Adipocyte (in vitro differentiated cells): ENCODE measurements at regions not wholly inside any gene's neighbourhood (a gene's known extent, or its start where the extent isn't known, plus 50 kb on each side); places are given as distances from the start of the nearest gene placed in this dataset.

Source experiments
- DNase-seq: peaks from one replicate; pipeline ENCODE4 v3.0.0-alpha.2; 2015; ENCODE audit warnings: low read depth
- H3K27me3 ChIP-seq: replicated peaks from 2 replicates; pipeline ENCODE4 v1.7.0; 2013; ENCODE audit warnings: mild to moderate bottlenecking, low read length, moderate library complexity; ENCODE audit not compliant: control insufficient read depth, insufficient read depth
- H3K36me3 ChIP-seq: 2 replicates; pipeline ENCODE4 v1.7.0; 2013; ENCODE audit warnings: low read length, mild to moderate bottlenecking, moderate library complexity; ENCODE audit not compliant: control insufficient read depth, insufficient read depth, severe bottlenecking
- H3K4me1 ChIP-seq: 2 replicates; pipeline ENCODE4 v1.7.0; 2013; ENCODE audit warnings: mild to moderate bottlenecking, low read length, moderate library complexity; ENCODE audit not compliant: control insufficient read depth, insufficient read depth
- H3K4me3 ChIP-seq: 2 replicates; pipeline ENCODE4 v1.7.0; 2013; ENCODE audit warnings: mild to moderate bottlenecking, low read length, moderate library complexity
- H3K9ac ChIP-seq: 2 replicates; pipeline ENCODE4 v1.7.0; 2013; ENCODE audit warnings: mild to moderate bottlenecking, low read length, moderate library complexity
- H3K9me3 ChIP-seq: 2 replicates; pipeline ENCODE4 v1.7.0; 2013; ENCODE audit warnings: mild to moderate bottlenecking, low read length, moderate library complexity; ENCODE audit not compliant: control insufficient read depth

DNA sequence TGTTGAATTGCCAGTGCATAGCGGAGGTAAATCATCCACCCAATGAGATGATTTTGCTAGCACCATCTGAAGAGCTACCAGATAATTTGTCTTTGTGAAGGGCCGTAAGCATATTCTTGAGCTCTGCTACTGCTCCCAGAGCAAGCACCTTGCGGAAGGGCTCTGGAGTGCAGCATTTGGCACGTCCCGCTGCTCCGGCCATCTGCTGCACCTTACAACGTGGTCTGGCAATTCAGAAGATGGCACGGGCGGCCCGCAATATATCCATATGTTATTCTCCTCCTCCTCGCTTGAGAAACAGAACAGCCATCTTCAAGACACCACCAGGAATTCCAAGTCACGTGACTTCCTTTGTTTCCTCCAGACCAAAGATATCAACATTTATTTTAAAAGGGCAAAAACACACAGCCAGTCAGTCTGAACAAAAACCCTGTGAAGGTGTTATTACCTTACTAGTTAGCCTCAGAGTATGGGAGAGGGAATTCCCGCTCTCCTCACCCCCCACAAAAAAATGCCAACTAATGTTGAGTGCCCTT, 1095.7 kb upstream of the TENM3 start:
- no peaks in the 10 kb centered on the region for H3K9me3 ChIP-seq
- no peak overlapping the region for H3K4me3 ChIP-seq
- no peak for DNase-seq
- H3K9ac ChIP-seq, result no peak overlapping the region
- H3K4me1 ChIP-seq, result no peaks in the 10 kb centered on the region
- no peaks in the 10 kb centered on the region for H3K27me3 ChIP-seq
- H3K36me3 ChIP-seq, result no peaks in the 10 kb centered on the region

DNA sequence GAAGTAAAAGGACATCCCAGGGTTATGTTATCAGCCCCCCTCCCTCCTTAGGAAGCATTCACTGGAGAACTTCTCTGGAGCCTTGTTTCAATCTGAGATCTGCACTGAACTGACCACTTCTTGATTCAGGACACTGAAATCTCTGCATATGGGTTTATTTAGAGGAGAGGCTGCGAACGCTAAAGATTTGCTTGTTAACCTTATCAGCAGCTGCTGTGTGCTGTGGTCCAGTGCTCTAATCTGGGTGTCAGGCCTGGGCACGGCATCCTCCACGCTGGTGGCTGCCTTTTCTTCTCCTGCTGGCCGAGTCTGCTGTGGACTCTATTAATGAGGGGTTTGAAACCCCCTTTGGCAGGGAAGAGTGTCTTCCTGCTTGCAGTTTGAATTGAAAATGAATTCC, 1094.7 kb upstream of the TENM3 start:
- Histone ChIP-seq H3K9ac (no peak overlapping the region), H3K27me3 (no peaks in the 10 kb centered on the region), H3K4me3 (no peak overlapping the region), H3K36me3 (no peaks in the 10 kb centered on the region), H3K9me3 (no peaks in the 10 kb centered on the region), H3K4me1 (no peaks in the 10 kb centered on the region)
- no peak for DNase-seq

DNA sequence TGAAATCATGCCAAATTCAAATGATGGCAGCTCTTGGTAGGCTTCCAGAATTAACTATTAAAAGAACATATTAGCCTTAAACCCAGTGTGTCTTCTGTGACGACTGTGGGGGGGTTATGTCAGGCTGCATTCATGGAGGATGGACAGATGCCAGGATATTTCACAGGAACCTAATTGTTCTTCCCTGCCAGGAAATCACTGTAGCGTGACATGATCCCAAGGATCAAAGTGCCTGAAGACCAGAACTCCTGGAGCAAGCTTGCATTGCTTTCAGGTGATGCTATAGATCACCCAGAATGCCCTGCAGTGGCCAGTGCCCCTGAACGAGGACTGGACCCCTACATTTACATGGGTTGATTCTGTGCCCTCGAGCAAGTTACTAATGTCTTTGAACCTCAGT, 1093.0 kb upstream of the TENM3 start:
- H3K27me3 ChIP-seq, result no peaks in the 10 kb centered on the region
- no peaks in the 10 kb centered on the region for H3K36me3 ChIP-seq
- no peak for DNase-seq
- no peaks in the 10 kb centered on the region for H3K9me3 ChIP-seq
- H3K4me1 ChIP-seq, result no peaks in the 10 kb centered on the region
- no peak overlapping the region for H3K9ac ChIP-seq
- H3K4me3 ChIP-seq, result no peak overlapping the region

- Histone ChIP-seq H3K36me3 (no peaks in the 10 kb centered on the region), H3K27me3 (no peaks in the 10 kb centered on the region), H3K4me3 (no peak overlapping the region), H3K4me1 (no peaks in the 10 kb centered on the region), H3K9me3 (no peaks in the 10 kb centered on the region), H3K9ac (no peak overlapping the region)
- DNase-seq, result no peak
Measured at GRCh38 chr4:181151856-181152255, 1091.3 kb upstream of the TENM3 start.

- Histone ChIP-seq H3K4me3 (no peak overlapping the region), H3K4me1 (no peaks in the 10 kb centered on the region), H3K36me3 (no peaks in the 10 kb centered on the region), H3K9me3 (no peaks in the 10 kb centered on the region), H3K27me3 (peaks cover 2% of the 10 kb centered on the region), H3K9ac (no peak overlapping the region)
- DNase-seq, result no peak
Measured at GRCh38 chr4:181157647-181158046, 1085.6 kb upstream of the TENM3 start.

DNA sequence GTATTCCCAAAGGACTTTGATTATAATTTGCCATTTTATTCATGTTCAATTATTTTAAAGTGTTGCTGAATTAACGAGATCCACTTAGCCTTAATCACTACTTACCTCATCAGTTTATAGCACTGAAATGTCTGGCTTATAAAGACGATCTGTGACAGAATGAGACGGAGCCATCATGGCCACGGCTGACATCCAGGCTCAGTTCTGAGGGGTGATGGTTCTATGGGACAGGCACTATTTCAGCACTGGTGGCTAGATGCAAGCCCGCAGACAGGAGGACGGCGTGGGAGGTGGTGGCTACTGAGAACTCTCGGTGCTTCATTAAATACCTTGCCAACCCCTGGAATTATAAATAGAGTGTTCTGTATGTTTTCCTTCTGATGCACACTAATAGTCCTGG, 1084.2 kb upstream of the TENM3 start:
- DNase-seq, result no peak
- H3K27me3 ChIP-seq, result peaks cover 2% of the 10 kb centered on the region
- H3K9me3 ChIP-seq, result no peaks in the 10 kb centered on the region
- H3K36me3 ChIP-seq, result no peaks in the 10 kb centered on the region
- H3K9ac ChIP-seq, result no peak overlapping the region
- H3K4me1 ChIP-seq, result no peaks in the 10 kb centered on the region
- no peak overlapping the region for H3K4me3 ChIP-seq

DNA sequence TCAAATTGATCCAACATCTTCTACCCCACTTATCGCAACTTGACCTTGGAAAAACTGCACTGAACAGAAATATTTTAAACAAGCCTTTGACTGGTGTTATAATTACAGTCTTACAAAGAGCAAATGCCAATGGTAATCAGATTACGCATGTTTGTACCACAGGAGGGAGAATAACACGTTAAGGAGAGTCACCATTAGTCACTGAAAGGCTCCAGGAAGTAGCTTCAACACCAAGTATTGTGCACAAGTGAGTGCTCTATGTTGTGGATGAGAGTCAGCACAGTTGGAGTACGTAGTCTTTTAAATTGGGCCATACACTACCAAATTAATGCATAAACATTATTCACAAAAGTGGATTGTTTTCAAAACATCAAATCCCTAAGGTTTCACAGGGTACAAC, 1081.5 kb upstream of the TENM3 start:
- Histone ChIP-seq H3K36me3 (no peaks in the 10 kb centered on the region), H3K9me3 (no peaks in the 10 kb centered on the region), H3K4me1 (no peaks in the 10 kb centered on the region), H3K4me3 (no peak overlapping the region), H3K27me3 (peaks cover 2% of the 10 kb centered on the region), H3K9ac (no peak overlapping the region)
- DNase-seq, result no peak

DNA sequence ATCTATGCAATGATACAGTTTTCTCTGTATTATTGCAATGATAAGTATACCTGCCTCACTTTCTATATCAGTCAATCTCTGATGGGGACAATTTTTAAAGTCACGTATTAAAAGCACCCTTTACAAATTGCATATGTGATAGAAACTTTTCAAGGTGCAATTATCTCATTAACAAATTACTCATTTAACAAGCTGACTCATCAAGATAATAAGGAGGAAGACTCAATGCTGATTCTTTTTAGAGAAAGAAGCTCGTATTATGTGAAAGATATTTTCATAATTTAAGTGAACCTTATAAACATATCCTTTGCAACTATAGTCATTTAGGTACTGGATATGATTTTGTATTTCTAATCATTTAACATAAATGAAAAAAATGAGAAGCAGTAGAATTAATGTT, 1080.9 kb upstream of the TENM3 start:
- no peaks in the 10 kb centered on the region for H3K36me3 ChIP-seq
- DNase-seq, result no peak
- no peak overlapping the region for H3K4me3 ChIP-seq
- H3K27me3 ChIP-seq, result peaks cover 2% of the 10 kb centered on the region
- H3K9ac ChIP-seq, result no peak overlapping the region
- H3K4me1 ChIP-seq, result no peaks in the 10 kb centered on the region
- H3K9me3 ChIP-seq, result no peaks in the 10 kb centered on the region

DNA sequence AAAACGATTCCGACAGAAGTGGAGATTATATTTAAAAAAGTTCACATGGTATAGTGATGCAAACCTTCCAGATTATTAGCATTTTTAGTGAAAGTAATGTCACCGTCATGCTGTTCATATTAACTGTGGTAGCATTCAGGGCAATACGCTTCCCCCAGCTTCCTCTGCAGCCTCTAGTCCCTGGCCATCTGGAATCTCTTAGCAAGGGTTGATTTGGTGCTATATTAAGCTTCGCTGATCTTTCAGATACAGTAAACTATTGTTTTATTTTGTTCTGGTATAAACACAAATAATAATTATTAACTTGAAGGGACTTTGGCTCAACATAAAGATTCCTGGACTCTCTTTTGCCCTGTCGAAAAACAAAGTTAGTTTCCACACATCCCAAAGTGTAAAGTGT, 1080.5 kb upstream of the TENM3 start:
- peaks cover 2% of the 10 kb centered on the region for H3K27me3 ChIP-seq
- no peak overlapping the region for H3K9ac ChIP-seq
- H3K36me3 ChIP-seq, result no peaks in the 10 kb centered on the region
- no peak overlapping the region for H3K4me3 ChIP-seq
- no peak for DNase-seq
- no peaks in the 10 kb centered on the region for H3K4me1 ChIP-seq
- H3K9me3 ChIP-seq, result no peaks in the 10 kb centered on the region

GRCh38 chr4:181166742-181167399, 1076.3 kb upstream of the TENM3 start:
- Histone ChIP-seq H3K4me1 (no peaks in the 10 kb centered on the region), H3K36me3 (no peaks in the 10 kb centered on the region), H3K9me3 (peaks cover 6% of the 10 kb centered on the region), H3K4me3 (no peak overlapping the region), H3K9ac (no peak overlapping the region), H3K27me3 (no peaks in the 10 kb centered on the region)
- no peak for DNase-seq

DNA sequence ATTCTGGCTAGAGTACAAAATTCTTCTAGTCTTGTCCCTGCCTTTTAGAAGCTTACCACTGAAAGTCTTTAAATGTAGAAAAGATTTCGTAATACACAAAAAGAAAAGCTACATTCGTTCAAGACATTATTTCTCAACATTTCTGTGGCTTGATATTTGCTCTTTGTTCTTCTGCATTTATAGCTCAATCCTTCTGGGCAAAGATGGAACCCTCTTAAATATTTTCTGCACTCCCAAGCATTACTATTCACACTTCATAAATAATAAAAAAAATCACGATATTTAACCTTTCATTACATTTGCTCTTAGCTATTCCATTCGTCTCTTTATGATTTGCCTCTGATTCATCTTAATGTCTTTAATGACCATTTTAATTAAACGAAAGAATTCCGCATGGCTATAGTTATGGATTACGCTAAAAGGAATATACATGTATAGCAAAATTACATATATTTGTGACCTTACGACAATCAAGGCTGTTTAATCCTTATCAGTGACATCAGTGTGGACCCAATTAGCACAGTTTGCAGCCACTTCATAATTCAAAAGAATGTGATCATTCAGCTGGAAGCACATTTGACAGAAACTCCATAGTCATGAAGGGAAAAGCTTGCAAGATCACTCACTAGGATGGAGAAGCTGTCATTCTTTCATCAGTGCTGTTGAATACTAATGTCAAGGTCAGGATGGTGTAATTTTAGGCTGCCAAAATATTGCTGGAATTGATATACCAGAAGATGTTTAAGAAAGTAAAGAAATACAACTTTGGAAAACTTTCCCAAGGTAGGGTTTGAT, 1075.0 kb upstream of the TENM3 start:
- no peaks in the 10 kb centered on the region for H3K4me1 ChIP-seq
- no peaks in the 10 kb centered on the region for H3K36me3 ChIP-seq
- H3K9ac ChIP-seq, result no peak overlapping the region
- no peak overlapping the region for H3K4me3 ChIP-seq
- H3K27me3 ChIP-seq, result no peaks in the 10 kb centered on the region
- DNase-seq, result no peak
- peaks cover 9% of the 10 kb centered on the region for H3K9me3 ChIP-seq
